Adrenal gland (tissue), 9 donors: ENCODE measurements at regions not wholly inside any gene's neighbourhood (a gene's known extent, or its start where the extent isn't known, plus 50 kb on each side); places are given as distances from the start of the nearest gene placed in this dataset.
A peak's percentile ranks its signal among the peaks of the same experiment; 100 is the strongest.

Experiments used
- DNase-seq, 7 donors: peaks; one replicate each; pipeline ENCODE4 v3.0.0-alpha.2; 2019 to 2020
- H3K27ac ChIP-seq, 5 donors: fragments of 200-600 bp; sonication (generic) in 4 of 5; 1 replicate in 3 of 5; 2 replicates in 2 of 5; pipeline versions ENCODE4 v1.5.1 to v1.8.0; 2016 to 2020; ENCODE audit warnings: mild to moderate bottlenecking in 1 of 5
- H3K27me3 ChIP-seq: fragments of 200-600 bp; 2 replicates; pipeline ENCODE4 v1.8.0; 2021
- H3K36me3 ChIP-seq, 2 donors: fragments of 200-600 bp; replicated peaks in 1 of 2; 1 replicate in 1 of 2; 2 replicates in 1 of 2; pipeline versions ENCODE4 v1.5.1 to v1.8.0; 2018 to 2022
- H3K4me1 ChIP-seq, 2 donors: fragments of 200-600 bp; replicated peaks in 1 of 2; 1 replicate in 1 of 2; 2 replicates in 1 of 2; pipeline versions ENCODE4 v1.5.1 to v1.8.0; 2018 to 2021
- H3K4me3 ChIP-seq, 4 donors: fragments of 200-600 bp; sonication (generic) in 3 of 4; one replicate each; pipeline ENCODE4 v1.5.1; 2016 to 2018
- H3K9me3 ChIP-seq, 3 donors: fragments of 200-600 bp; sonication (generic) in 1 of 3; replicated peaks in 1 of 3; 1 replicate in 2 of 3; 2 replicates in 1 of 3; pipeline versions ENCODE4 v1.5.1 to v1.8.0; 2016 to 2021
- CTCF ChIP-seq, 6 experiments: fragments of 450-650 bp in 4 of 6; fragments of 200-600 bp in 2 of 6; sonication (generic) in 1 of 6; IDR thresholded peaks; 1 replicate in 5 of 6; 2 replicates in 1 of 6; pipeline versions ENCODE4 v1.5.1 to v1.8.0; 2016 to 2021; ENCODE audit warnings: antibody characterized with exemption in 6 of 6, mild to moderate bottlenecking in 2 of 6, moderate library complexity in 1 of 6
- POLR2A ChIP-seq, 2 donors: fragments of 450-650 bp; IDR thresholded peaks; one replicate each; pipeline ENCODE4 v1.6.1; 2017; ENCODE audit warnings: antibody characterized with exemption in 2 of 2, mild to moderate bottlenecking in 2 of 2, moderate library complexity in 1 of 2
- WGBS, 4 donors: extraction: QIAGEN DNeasy Blood & Tissue Kit in 2 of 4; methylation state at CpG; one replicate each; pipeline versions ENCODE4 v1.1.5 to v1.1.7; 2013 to 2017; 5-methylcytosine and 5-hydroxymethylcytosine counted together
- intact Hi-C, 2 donors: fragments of 100-400 bp; cut with DNase I; formaldehyde crosslinking; loops; one replicate each; pipeline versions ENCODE4 v1.14.1 to v1.15.0; 2022 to 2023
- donor health status: healthy with polysubstance abuse.
- donor health status: Bipolar disorder and iron deficiency.
- donor health status: DM: yes; HTN: yes; CAD: no.
- donor health status: DM: no; HTN: no; CAD: no.
- donor health status: DM: no; HTN: no; CAD: no.

- peaks cover 22 to 34% of the 10 kb centered on the region in 2 donors for H3K4me1 ChIP-seq
- no peak overlapping the region for H3K27ac ChIP-seq
- no peaks in the 10 kb centered on the region for H3K27me3 ChIP-seq
Observed at GRCh38 chr6:144335311-144335861, 50.3 kb downstream of the UTRN start.

GRCh38 chr6:144335914-144336313 lies 50.8 kb downstream of the UTRN start:
- no peak for DNase-seq
- intact Hi-C loops = no loop called here
- TF ChIP-seq POLR2A (IDR thresholded peaks at IDR 0.05) (no peak), CTCF (IDR thresholded peaks at IDR 0.05) (no peak)
- H3K4me3 ChIP-seq = no peak overlapping the region
- H3K9me3 ChIP-seq = no peaks in the 10 kb centered on the region
- no peaks in the 10 kb centered on the region for H3K27me3 ChIP-seq
- H3K27ac ChIP-seq = no peak overlapping the region
- H3K36me3 ChIP-seq = no peaks in the 10 kb centered on the region
- H3K4me1 ChIP-seq = peaks cover 28 to 36% of the 10 kb centered on the region in 2 donors
- 92 to 96% (median 95%) methylated on average over 5 of the region's 5 CpGs for WGBS, 4 donors

More at GRCh38 chr6:144335311-144335861, 50.3 kb downstream of the UTRN start:
- TF ChIP-seq POLR2A (IDR thresholded peaks at IDR 0.05) = no peak
- no peak for TF ChIP-seq CTCF (IDR thresholded peaks at IDR 0.05)
- H3K36me3 ChIP-seq = no peaks in the 10 kb centered on the region
- intact Hi-C loops = no loop called here
- H3K4me3 ChIP-seq = no peak overlapping the region
- H3K9me3 ChIP-seq = no peaks in the 10 kb centered on the region
- DNase-seq = no peak
- WGBS, 4 donors = 71 to 88% (median 81%) methylated on average over 5 of the region's 5 CpGs

- whole genome bisulfite sequencing, 4 donors = 86 to 96% (median 91%) methylated on average over 2 of the region's 2 CpGs
- H3K27me3 ChIP-seq = no peaks in the 10 kb centered on the region
- no peaks in the 10 kb centered on the region for H3K36me3 ChIP-seq
- no peak overlapping the region for H3K27ac ChIP-seq
- no peaks in the 10 kb centered on the region for H3K9me3 ChIP-seq
- TF ChIP-seq CTCF (IDR thresholded peaks at IDR 0.05) (no peak), POLR2A (IDR thresholded peaks at IDR 0.05) (no peak)
- intact Hi-C loops = no loop called here
- H3K4me1 ChIP-seq = peaks cover 36 to 40% of the 10 kb centered on the region in 2 donors
- no peak overlapping the region for H3K4me3 ChIP-seq
- DNase-seq = no peak
Observed at GRCh38 chr6:144336900-144337299, 51.8 kb downstream of the UTRN start.

- DNase-seq = no peak
- peaks cover 37 to 50% of the 10 kb centered on the region in 2 donors for H3K4me1 ChIP-seq
Observed at GRCh38 chr6:144338474-144338873, 53.3 kb downstream of the UTRN start.

More at GRCh38 chr6:144338474-144338873, 53.3 kb downstream of the UTRN start:
- 90 to 97% (median 93%) methylated on average over 6 of the region's 6 CpGs for WGBS, 4 donors
- intact Hi-C loops = no loop called here
- Histone ChIP-seq H3K9me3 (no peaks in the 10 kb centered on the region), H3K27me3 (no peaks in the 10 kb centered on the region), H3K36me3 (no peaks in the 10 kb centered on the region), H3K27ac (peak overlapping the region in 1 of 5 donors; percentile 13), H3K4me3 (no peak overlapping the region)
- TF ChIP-seq CTCF (IDR thresholded peaks at IDR 0.05) (no peak), POLR2A (IDR thresholded peaks at IDR 0.05) (no peak)
